ENCODE measurements at regions not wholly inside any gene's neighbourhood (a gene's known extent, or its start where the extent isn't known, plus 50 kb on each side); places are given as distances from the start of the nearest gene placed in this dataset.

GRCh38 chr6:18672852-18673251 is 285.7 kb downstream of the RNF144B start:
- DNase-seq (ENCODE audit: low read depth), result no peak

DNA sequence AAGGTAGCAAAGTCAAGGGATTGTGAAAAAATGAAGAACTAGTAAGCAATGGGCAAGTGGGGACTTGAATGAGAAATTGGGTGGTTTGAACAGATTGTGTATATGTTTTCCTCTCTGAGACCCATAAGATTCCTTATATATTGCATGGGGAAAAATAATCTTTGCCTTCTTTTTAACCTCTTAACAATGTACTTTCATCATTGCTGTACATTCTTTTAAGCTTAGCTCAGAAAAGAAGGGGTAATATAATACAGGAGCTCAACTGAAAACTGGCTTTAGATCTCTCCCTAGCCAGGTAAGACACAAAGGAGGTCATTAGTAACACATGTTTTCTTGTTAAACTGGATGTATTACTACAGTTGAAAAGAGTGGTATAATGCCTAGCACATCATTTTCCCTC is 287.2 kb downstream of the RNF144B start:
- DNase-seq (ENCODE audit: low read depth), result no peak

GRCh38 chr6:18675881-18676280 is 288.7 kb downstream of the RNF144B start:
- no peak for DNase-seq (ENCODE audit: low read depth)

- no peak for DNase-seq (ENCODE audit: low read depth)
These were observed 289.4 kb downstream of the RNF144B start for GRCh38 chr6:18676548-18676947.

DNA sequence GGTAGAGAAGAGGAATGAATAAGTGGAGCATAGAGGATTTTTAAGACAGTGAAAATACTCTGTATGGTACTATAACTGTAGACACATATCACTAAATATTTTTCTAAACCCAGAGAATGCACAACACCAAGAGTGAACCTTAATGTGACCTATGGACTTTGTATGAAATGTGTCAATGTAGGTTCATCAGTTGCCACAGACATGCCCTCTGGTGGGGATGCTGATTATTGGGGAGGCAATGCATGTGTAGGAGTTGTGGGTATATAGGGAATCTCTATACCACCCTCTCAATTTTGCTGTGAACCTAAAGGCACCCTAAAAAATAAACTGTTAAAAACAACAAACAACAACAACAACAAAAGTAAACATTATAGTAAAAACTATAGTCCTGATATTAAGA is 293.7 kb downstream of the RNF144B start:
- DNase-seq (ENCODE audit: low read depth), result no peak

DNA sequence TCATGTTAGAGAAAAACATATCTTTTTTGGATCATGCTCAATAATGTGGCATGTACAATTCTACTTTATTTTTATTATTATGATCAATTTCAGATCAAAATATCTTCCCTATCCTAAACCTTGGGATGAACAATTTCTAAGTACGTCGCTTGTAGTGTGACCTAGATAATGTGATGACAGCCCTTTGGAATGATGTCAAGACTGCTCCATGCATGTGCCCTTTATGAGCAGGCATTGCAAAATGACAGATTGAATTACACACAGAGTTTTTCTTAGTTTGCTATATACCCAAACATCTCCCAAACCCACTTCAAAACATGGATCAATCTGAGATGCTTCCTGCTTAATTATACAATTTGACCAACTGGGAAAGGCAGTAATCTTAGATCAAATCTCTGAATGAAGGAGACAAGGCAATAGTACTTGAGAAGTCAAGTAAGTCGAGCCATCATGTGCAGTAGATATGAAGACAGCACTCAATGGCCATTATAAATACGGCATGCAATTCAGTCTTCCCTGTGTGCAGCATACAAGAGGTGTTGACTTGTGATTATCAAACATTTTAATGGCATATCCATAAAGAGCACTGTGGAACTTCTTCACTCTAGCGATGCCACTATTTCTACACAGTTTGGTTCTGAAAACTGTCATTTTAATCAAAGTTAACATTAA is 294.8 kb downstream of the RNF144B start:
- no peak for DNase-seq (ENCODE audit: low read depth)

GRCh38 chr6:18684343-18684742 is 297.2 kb downstream of the RNF144B start:
- DNase-seq (ENCODE audit: low read depth), result no peak

GRCh38 chr6:18692929-18693685 is 306.0 kb downstream of the RNF144B start:
- DNase-seq (ENCODE audit: low read depth), result no peak

GRCh38 chr6:18693881-18694280 is 306.7 kb downstream of the RNF144B start:
- no peak for DNase-seq (ENCODE audit: low read depth)

DNA sequence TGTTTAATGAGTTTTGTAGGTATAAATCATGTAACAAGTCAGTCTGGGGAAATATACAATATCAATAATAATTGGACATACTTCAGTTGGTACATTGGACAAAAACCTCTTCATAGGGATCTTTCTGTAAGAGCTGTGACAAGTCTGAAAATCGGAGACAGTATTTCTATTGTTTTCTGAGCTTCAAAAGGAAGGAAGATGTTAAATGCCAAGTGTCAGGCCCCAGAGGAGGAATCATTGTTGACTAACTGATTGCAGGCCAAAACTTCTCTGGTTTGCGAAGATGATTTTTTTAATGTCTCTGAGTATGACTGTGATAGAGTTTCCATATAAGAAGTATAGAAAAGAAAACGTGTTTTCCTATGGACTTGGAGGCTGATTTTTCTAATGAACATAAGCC is 316.4 kb downstream of the RNF144B start:
- DNase-seq (ENCODE audit: low read depth), result no peak

- no peak for DNase-seq (ENCODE audit: low read depth)
These were observed 320.7 kb downstream of the RNF144B start for GRCh38 chr6:18707714-18708439.

DNA sequence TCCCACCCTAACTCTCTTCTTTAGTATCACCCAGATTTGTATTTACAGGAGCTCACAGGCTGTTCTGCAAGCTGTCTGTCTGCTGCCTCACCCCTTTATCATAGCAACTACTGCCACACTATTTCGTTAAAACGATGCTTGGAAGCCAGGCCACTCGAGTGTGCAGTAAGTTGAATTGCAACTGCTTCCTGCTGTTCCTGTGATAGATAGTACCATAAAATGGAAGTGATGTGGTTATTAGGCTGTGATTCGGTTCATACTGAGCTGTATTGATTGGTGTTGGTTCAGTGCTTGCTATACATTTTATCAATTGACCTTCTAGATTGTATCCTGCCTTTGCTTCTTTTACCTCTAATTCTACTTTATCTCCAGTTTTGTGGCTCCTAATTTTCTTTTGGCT is 325.4 kb downstream of the RNF144B start:
- no peak for DNase-seq (ENCODE audit: low read depth)

DNA sequence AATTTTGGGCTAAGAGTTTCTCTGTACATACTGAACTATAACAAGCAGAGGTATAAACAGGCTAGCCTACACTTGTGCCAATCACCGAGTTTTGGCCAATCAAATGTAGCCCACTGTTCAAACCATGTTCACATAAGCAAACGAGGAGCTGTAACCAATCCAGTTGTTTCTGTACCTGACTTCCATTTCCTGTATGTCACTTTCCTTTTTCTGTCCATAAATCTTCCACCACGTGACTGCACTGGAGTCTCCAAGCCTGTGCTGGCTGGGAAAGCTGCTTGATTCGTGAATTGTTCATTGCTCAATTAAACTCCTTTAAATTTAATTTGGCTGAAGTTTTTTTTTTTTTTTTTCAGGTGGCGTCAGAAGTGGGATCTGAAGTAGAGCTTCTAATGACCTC is 332.9 kb downstream of the RNF144B start:
- no peak for DNase-seq (ENCODE audit: low read depth)

GRCh38 chr6:18724056-18724455 is 336.9 kb downstream of the RNF144B start:
- no peak for DNase-seq (ENCODE audit: low read depth)

GRCh38 chr6:18725449-18725848 is 338.3 kb downstream of the RNF144B start:
- no peak for DNase-seq (ENCODE audit: low read depth)

GRCh38 chr6:18733921-18734550 is 346.9 kb downstream of the RNF144B start:
- no peak for DNase-seq (ENCODE audit: low read depth)

GRCh38 chr6:18741741-18742140 is 354.6 kb downstream of the RNF144B start:
- no peak for DNase-seq (ENCODE audit: low read depth)

- no peak for DNase-seq (ENCODE audit: low read depth)
These were observed 355.3 kb downstream of the RNF144B start for GRCh38 chr6:18742406-18742805.

DNA sequence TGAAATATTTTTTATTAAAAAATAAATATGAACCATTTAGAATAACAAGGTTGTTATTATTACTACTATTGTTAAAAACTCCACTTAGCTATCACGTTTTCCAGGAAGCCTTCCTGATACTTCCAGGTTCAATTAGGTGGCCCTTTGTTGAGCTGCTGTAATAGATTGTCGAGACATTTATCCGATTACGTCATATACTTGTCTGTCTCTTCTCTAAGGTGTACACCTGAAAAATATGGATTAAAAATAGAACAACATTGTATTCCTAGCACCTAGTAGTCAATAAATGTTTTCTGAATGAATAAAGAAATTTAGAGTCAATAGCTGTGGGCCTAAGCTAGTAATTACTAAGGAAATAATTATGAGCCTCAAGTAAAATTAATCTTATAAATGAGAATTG is 359.6 kb downstream of the RNF144B start:
- DNase-seq (ENCODE audit: low read depth), result no peak

GRCh38 chr6:18748314-18748713 is 361.2 kb downstream of the RNF144B start:
- no peak for DNase-seq (ENCODE audit: low read depth)

- no peak for DNase-seq (ENCODE audit: low read depth)
These were observed 365.3 kb downstream of the RNF144B start for GRCh38 chr6:18752278-18753068.

DNA sequence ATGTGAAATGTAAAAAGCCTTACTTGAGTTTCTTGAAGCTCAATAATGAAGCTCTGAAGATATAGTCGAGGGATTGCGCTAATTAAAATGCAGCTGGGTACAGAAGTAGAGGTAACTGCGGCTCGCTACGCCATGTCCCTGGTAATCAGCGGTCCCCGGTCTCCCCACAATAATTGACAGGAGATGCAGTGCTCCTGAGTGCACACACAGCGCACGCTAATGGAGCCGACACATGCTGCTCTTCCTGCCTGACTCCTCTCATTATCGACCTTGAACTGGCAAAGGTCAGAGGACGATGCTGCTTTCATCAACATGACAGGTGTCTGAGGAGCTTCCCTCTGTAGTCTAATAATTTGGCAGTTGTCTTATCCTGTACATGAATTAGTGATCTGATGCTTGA is 365.9 kb downstream of the RNF144B start:
- DNase-seq (ENCODE audit: low read depth), result no peak
